Kidney epithelial cell (primary cell): ENCODE measurements at regions not wholly inside any gene's neighbourhood (a gene's known extent, or its start where the extent isn't known, plus 50 kb on each side); places are given as distances from the start of the nearest gene placed in this dataset.

ENCODE experiments used
- DNase-seq: peaks from one replicate; pipeline ENCODE4 v3.0.0-alpha.2; 2010; ENCODE audit warnings: low read depth
- H3K27me3 ChIP-seq: 2 replicates; pipeline ENCODE4 v1.6.0; 2011; ENCODE audit warnings: low read length; ENCODE audit not compliant: control insufficient read depth, insufficient read depth
- H3K36me3 ChIP-seq: 2 replicates; pipeline ENCODE4 v1.5.1; 2011; ENCODE audit warnings: low read length; ENCODE audit not compliant: control insufficient read depth, insufficient read depth
- H3K4me3 ChIP-seq: 2 replicates; pipeline ENCODE4 v1.5.1; 2011; ENCODE audit warnings: low read depth, mild to moderate bottlenecking, control low read depth, low read length
- CTCF ChIP-seq: IDR thresholded peaks from 2 replicates; pipeline ENCODE4 v1.5.1; 2011; ENCODE audit warnings: mild to moderate bottlenecking, moderate library complexity, low read length, control low read depth, inconsistent platforms; ENCODE audit not compliant: insufficient read depth, poor library complexity, severe bottlenecking

GRCh38 chr3:106673926-106674569, 703.2 kb upstream of the CCDC54 start:
- no peak for TF ChIP-seq CTCF
- no peaks in the 10 kb centered on the region for H3K27me3 ChIP-seq
- no peak for DNase-seq
- H3K36me3 ChIP-seq, result no peaks in the 10 kb centered on the region
- no peak overlapping the region for H3K4me3 ChIP-seq

GRCh38 chr3:106675451-106675850, 701.8 kb upstream of the CCDC54 start:
- no peak for DNase-seq
- Histone ChIP-seq H3K27me3 (no peaks in the 10 kb centered on the region), H3K4me3 (no peak overlapping the region), H3K36me3 (no peaks in the 10 kb centered on the region)
- no peak for TF ChIP-seq CTCF

- no peaks in the 10 kb centered on the region for H3K36me3 ChIP-seq
- H3K27me3 ChIP-seq, result no peaks in the 10 kb centered on the region
- H3K4me3 ChIP-seq, result no peak overlapping the region
- TF ChIP-seq CTCF, result no peak
- no peak for DNase-seq
Observed at GRCh38 chr3:106678657-106679390, 698.4 kb upstream of the CCDC54 start.

- Histone ChIP-seq H3K36me3 (no peaks in the 10 kb centered on the region), H3K27me3 (no peaks in the 10 kb centered on the region), H3K4me3 (no peak overlapping the region)
- no peak for DNase-seq
- TF ChIP-seq CTCF, result no peak
Observed at GRCh38 chr3:106683953-106684620, 693.2 kb upstream of the CCDC54 start.

GRCh38 chr3:106685745-106686144, 691.5 kb upstream of the CCDC54 start:
- TF ChIP-seq CTCF, result no peak
- Histone ChIP-seq H3K27me3 (no peaks in the 10 kb centered on the region), H3K4me3 (no peak overlapping the region), H3K36me3 (no peaks in the 10 kb centered on the region)
- no peak for DNase-seq

- TF ChIP-seq CTCF, result no peak
- no peaks in the 10 kb centered on the region for H3K36me3 ChIP-seq
- H3K4me3 ChIP-seq, result no peak overlapping the region
- no peak for DNase-seq
- H3K27me3 ChIP-seq, result no peaks in the 10 kb centered on the region
Observed at GRCh38 chr3:106687905-106688304, 689.3 kb upstream of the CCDC54 start.
